ENCODE measurements at regions not wholly inside any gene's neighbourhood (a gene's known extent, or its start where the extent isn't known, plus 50 kb on each side); places are given as distances from the start of the nearest gene placed in this dataset.

DNA sequence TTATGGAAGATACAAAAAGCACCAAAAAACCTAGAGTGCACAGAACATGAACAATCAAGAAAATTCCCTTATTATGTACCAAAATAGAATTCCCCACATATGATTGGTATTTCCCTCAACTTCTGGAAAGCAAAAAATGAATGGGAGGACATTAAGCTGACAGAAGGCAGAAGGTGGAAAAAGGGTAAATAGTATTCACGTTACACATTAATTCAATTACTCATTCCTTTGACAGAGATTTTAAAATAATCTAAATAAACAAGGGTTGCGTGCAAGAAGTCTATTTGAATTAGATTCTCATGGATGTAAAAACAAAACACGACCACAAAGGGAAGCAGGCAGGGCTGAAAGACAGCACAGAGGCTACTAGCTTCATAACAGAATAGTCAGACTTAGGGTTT, 260.5 kb upstream of the ZPLD1 start:
- Mint-ChIP-seq H3K9me3 (ENCODE audit: unreplicated experiment) (no peaks in the 10 kb centered on the region), H3K4me1 (ENCODE audit: unreplicated experiment) (peaks cover 7% of the 10 kb centered on the region), H3K27ac (ENCODE audit: unreplicated experiment) (no peak overlapping the region), H3K4me3 (ENCODE audit: unreplicated experiment) (no peak overlapping the region), H3K36me3 (ENCODE audit: low read depth, unreplicated experiment) (no peaks in the 10 kb centered on the region), H3K27me3 (ENCODE audit: unreplicated experiment) (no peaks in the 10 kb centered on the region)
- no peak for DNase-seq (ENCODE audit: low spot score)
- TF ChIP-seq, protein P1, sequence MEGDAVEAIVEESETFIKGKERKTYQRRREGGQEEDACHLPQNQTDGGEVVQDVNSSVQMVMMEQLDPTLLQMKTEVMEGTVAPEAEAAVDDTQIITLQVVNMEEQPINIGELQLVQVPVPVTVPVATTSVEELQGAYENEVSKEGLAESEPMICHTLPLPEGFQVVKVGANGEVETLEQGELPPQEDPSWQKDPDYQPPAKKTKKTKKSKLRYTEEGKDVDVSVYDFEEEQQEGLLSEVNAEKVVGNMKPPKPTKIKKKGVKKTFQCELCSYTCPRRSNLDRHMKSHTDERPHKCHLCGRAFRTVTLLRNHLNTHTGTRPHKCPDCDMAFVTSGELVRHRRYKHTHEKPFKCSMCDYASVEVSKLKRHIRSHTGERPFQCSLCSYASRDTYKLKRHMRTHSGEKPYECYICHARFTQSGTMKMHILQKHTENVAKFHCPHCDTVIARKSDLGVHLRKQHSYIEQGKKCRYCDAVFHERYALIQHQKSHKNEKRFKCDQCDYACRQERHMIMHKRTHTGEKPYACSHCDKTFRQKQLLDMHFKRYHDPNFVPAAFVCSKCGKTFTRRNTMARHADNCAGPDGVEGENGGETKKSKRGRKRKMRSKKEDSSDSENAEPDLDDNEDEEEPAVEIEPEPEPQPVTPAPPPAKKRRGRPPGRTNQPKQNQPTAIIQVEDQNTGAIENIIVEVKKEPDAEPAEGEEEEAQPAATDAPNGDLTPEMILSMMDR (IDR thresholded peaks at IDR 0.05; ENCODE audit: unreplicated experiment) = no peak

DNA sequence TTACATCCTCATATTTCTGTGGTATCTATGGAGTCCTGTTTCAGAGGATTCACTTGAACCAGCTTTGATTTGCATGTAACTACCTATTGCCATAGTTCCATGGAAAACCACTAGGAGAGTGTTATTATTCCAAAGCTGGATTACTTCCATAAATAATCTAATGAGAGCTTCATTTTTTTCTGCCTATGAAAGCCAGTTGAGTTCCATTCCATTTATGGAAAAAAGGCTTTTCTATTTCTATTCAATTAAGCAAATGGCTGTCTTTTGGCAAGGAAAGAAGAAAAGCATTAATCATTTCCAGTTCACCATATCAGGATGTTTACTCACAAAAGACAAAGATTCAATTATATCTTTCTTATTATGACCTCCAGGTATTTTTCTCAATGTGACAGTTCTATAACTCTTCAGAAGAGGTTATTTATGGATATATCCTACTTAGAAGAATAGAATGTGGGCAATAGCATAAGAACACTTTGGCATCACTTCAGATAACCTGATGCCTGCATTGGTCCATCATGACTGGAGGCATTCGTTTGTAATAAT, 259.9 kb upstream of the ZPLD1 start:
- TF ChIP-seq, protein P1 (IDR thresholded peaks at IDR 0.05; ENCODE audit: unreplicated experiment) = no peak
- peaks cover 13% of the 10 kb centered on the region for H3K4me1 Mint-ChIP-seq (ENCODE audit: unreplicated experiment)
- H3K27ac Mint-ChIP-seq (ENCODE audit: unreplicated experiment) = no peak overlapping the region
- H3K9me3 Mint-ChIP-seq (ENCODE audit: unreplicated experiment) = no peaks in the 10 kb centered on the region
- DNase-seq (ENCODE audit: low spot score) = no peak
- H3K36me3 Mint-ChIP-seq (ENCODE audit: low read depth, unreplicated experiment) = no peaks in the 10 kb centered on the region
- H3K4me3 Mint-ChIP-seq (ENCODE audit: unreplicated experiment) = no peak overlapping the region
- H3K27me3 Mint-ChIP-seq (ENCODE audit: unreplicated experiment) = no peaks in the 10 kb centered on the region

DNA sequence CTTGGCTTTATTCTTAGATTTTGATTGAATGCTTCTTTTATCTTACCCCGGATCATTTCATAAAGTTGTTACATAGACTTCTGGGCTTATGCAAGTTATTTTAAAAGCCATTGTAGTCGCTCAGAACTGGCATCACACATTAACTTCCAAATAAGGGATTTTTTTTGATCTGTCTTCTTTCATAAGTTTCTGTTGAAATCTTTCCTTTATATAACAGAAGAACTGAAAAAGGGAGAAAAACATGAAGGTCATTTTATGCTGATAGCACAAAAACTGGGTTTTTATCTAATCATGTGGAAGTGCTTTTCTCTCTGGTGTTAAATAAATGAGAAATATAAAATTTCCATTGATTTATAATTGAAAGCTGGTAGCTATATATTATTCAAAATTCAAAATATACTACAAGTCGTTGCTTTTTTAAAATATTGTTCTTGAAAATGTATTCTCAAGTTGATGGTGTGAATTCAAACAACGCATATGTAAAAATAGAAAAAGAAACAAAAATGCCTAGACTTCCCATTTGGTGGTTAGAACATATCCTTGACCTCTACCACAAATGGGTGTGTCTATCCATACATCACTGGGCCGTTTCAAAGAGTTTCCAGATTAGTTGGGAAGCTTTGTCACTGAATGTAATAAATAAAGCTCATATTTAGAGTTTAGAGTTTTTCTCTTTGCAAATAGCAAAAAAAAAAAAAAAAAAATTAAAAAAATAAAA, 258.3 kb upstream of the ZPLD1 start:
- Mint-ChIP-seq H3K36me3 (ENCODE audit: low read depth, unreplicated experiment) (no peaks in the 10 kb centered on the region), H3K9me3 (ENCODE audit: unreplicated experiment) (no peaks in the 10 kb centered on the region), H3K4me3 (ENCODE audit: unreplicated experiment) (no peak overlapping the region), H3K27me3 (ENCODE audit: unreplicated experiment) (no peaks in the 10 kb centered on the region), H3K4me1 (ENCODE audit: unreplicated experiment) (peaks cover 14% of the 10 kb centered on the region), H3K27ac (ENCODE audit: unreplicated experiment) (no peak overlapping the region)
- no peak for DNase-seq (ENCODE audit: low spot score)
- TF ChIP-seq, protein P1 (IDR thresholded peaks at IDR 0.05; ENCODE audit: unreplicated experiment) = no peak

DNA sequence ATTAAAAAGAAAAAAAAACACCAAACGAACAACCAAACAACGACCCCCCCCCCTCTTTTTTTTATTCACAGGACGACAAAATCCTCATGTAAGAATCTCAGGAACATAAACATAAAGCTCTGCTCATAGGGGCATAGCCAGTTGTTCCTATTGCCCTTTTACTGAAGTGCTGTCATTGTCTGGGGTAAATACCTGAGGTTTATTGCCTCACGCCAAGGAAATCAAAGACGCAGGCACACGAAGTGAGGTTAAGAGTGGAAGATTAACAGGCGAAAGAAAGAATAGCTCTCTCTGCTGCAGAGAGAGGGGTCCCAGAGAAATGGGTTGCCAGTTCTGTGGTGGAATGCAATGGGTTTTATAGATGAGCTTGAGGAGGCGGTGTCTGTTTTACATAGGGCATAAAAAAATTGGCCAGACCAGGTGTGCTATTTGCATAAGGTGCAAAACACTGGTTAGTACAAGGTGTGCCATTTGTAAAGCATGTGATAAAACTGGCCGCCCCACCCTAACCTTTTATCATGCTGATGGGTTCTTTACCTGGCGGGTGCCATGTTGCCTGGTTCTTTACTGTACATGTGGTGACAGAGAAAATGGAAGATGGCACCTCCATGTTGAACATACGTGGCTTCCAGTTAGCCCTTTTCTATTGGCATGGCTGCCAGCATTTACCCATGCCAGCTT, 257.6 kb upstream of the ZPLD1 start:
- TF ChIP-seq, protein P1 (IDR thresholded peaks at IDR 0.05; ENCODE audit: unreplicated experiment) = no peak
- H3K4me3 Mint-ChIP-seq (ENCODE audit: unreplicated experiment) = no peak overlapping the region
- H3K27ac Mint-ChIP-seq (ENCODE audit: unreplicated experiment) = no peak overlapping the region
- H3K36me3 Mint-ChIP-seq (ENCODE audit: low read depth, unreplicated experiment) = no peaks in the 10 kb centered on the region
- DNase-seq (ENCODE audit: low spot score) = no peak
- H3K9me3 Mint-ChIP-seq (ENCODE audit: unreplicated experiment) = no peaks in the 10 kb centered on the region
- H3K27me3 Mint-ChIP-seq (ENCODE audit: unreplicated experiment) = no peaks in the 10 kb centered on the region
- H3K4me1 Mint-ChIP-seq (ENCODE audit: unreplicated experiment) = peaks cover 14% of the 10 kb centered on the region

DNA sequence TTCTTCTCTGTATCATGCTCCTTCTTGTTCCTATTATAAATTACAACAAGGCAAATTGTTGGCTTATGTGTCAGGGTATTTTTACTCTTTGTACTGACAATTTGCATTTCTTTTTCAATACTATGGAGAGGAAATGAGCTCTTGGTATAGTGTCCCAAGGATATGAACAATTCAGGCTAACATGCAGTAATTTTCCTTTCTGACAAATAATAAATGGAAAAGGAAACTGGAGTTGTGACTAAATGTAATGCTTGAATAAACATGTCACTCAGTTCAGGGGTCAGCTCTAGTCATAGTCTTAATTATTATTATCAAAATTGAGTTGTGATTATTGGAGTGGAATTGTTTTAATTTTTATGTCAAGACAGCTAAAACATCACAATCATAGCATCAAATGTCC, 256.0 kb upstream of the ZPLD1 start:
- no peaks in the 10 kb centered on the region for H3K27me3 Mint-ChIP-seq (ENCODE audit: unreplicated experiment)
- H3K4me3 Mint-ChIP-seq (ENCODE audit: unreplicated experiment) = no peak overlapping the region
- DNase-seq (ENCODE audit: low spot score) = no peak
- H3K9me3 Mint-ChIP-seq (ENCODE audit: unreplicated experiment) = no peaks in the 10 kb centered on the region
- no peaks in the 10 kb centered on the region for H3K36me3 Mint-ChIP-seq (ENCODE audit: low read depth, unreplicated experiment)
- TF ChIP-seq, protein P1 (IDR thresholded peaks at IDR 0.05; ENCODE audit: unreplicated experiment) = no peak
- H3K27ac Mint-ChIP-seq (ENCODE audit: unreplicated experiment) = no peak overlapping the region
- peaks cover 23% of the 10 kb centered on the region for H3K4me1 Mint-ChIP-seq (ENCODE audit: unreplicated experiment)
